ENCODE measurements at regions not wholly inside any gene's neighbourhood (a gene's known extent, or its start where the extent isn't known, plus 50 kb on each side); places are given as distances from the start of the nearest gene placed in this dataset.

DNA sequence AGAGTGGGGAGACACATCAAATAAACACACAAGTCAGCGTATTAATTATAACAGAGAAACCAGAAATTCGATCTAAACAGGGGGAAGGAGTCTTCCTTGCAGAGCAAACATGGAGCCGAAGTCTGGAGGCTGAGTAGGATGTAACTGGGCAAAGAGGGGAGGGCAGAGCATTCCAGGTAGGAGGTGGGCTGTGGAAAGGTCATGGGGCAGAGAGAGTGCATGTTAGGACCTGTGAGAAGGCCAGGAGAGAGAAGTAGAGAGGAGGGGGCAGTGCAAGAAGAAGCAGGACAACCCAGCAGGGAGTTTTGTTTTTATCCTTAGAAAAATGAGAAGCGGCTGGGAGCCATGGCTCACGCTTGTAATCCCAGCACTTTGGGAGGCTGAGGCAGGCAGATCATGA lies 130.8 kb upstream of the GPR26 start:
- ATAC-seq (ENCODE audit: low read depth) (no peak), DNase-seq (ENCODE audit: low spot score) (no peak)
- H3K4me3 ChIP-seq (ENCODE audit: severe bottlenecking): no peak overlapping the region
- peaks cover 35% of the 10 kb centered on the region for H3K27me3 ChIP-seq (ENCODE audit: insufficient read depth, poor library complexity, severe bottlenecking)
- TF ChIP-seq, protein P1, sequence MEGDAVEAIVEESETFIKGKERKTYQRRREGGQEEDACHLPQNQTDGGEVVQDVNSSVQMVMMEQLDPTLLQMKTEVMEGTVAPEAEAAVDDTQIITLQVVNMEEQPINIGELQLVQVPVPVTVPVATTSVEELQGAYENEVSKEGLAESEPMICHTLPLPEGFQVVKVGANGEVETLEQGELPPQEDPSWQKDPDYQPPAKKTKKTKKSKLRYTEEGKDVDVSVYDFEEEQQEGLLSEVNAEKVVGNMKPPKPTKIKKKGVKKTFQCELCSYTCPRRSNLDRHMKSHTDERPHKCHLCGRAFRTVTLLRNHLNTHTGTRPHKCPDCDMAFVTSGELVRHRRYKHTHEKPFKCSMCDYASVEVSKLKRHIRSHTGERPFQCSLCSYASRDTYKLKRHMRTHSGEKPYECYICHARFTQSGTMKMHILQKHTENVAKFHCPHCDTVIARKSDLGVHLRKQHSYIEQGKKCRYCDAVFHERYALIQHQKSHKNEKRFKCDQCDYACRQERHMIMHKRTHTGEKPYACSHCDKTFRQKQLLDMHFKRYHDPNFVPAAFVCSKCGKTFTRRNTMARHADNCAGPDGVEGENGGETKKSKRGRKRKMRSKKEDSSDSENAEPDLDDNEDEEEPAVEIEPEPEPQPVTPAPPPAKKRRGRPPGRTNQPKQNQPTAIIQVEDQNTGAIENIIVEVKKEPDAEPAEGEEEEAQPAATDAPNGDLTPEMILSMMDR (IDR thresholded peaks at IDR 0.05; ENCODE audit: poor library complexity, severe bottlenecking): no peak
- no peaks in the 10 kb centered on the region for H3K9me3 ChIP-seq (ENCODE audit: severe bottlenecking)
- no peaks in the 10 kb centered on the region for H3K36me3 ChIP-seq (ENCODE audit: low read depth)
- H3K27ac ChIP-seq (ENCODE audit: poor library complexity, severe bottlenecking): no peak overlapping the region
- H3K4me1 ChIP-seq (ENCODE audit: insufficient read depth, poor library complexity, severe bottlenecking): no peaks in the 10 kb centered on the region

DNA sequence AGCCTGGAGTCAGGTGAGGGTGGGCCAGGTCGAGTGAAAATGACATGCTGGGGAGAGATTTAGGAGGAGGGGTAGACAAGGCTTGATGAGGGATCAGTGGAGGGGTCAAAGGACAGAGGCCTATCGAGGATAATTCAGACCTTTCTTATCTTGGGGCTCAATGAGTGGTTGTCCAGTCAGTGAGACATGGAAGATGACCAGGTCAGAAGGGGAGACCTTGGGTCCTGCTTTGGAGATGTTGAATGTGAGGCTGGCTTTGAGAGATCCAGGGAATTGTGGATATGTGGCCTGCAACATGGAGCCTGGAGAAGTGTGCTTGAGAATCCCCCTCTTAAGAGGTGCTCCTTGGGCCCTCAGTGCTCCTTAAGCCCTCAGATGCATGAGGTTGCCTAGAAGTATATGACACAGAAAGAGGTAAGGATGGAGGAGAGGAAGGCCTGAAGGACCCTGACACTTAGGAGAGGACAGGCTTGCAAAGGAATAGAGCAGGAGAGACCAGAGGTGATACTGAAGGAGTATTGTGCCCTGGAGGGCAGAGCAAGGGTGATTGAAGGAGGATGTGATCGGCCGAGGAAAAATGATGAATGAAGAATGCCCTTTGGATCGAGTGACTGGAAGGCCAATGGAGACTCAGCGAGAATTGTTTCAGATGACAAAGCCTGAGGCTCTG lies 129.8 kb upstream of the GPR26 start:
- H3K4me3 ChIP-seq (ENCODE audit: severe bottlenecking): no peak overlapping the region
- TF ChIP-seq, protein P1 (IDR thresholded peaks at IDR 0.05; ENCODE audit: poor library complexity, severe bottlenecking): no peak
- no peaks in the 10 kb centered on the region for H3K36me3 ChIP-seq (ENCODE audit: low read depth)
- no peak for ATAC-seq (ENCODE audit: low read depth)
- no peak overlapping the region for H3K27ac ChIP-seq (ENCODE audit: poor library complexity, severe bottlenecking)
- H3K4me1 ChIP-seq (ENCODE audit: insufficient read depth, poor library complexity, severe bottlenecking): no peaks in the 10 kb centered on the region
- peaks cover 39% of the 10 kb centered on the region for H3K27me3 ChIP-seq (ENCODE audit: insufficient read depth, poor library complexity, severe bottlenecking)
- DNase-seq (ENCODE audit: low spot score): no peak
- no peaks in the 10 kb centered on the region for H3K9me3 ChIP-seq (ENCODE audit: severe bottlenecking)

DNA sequence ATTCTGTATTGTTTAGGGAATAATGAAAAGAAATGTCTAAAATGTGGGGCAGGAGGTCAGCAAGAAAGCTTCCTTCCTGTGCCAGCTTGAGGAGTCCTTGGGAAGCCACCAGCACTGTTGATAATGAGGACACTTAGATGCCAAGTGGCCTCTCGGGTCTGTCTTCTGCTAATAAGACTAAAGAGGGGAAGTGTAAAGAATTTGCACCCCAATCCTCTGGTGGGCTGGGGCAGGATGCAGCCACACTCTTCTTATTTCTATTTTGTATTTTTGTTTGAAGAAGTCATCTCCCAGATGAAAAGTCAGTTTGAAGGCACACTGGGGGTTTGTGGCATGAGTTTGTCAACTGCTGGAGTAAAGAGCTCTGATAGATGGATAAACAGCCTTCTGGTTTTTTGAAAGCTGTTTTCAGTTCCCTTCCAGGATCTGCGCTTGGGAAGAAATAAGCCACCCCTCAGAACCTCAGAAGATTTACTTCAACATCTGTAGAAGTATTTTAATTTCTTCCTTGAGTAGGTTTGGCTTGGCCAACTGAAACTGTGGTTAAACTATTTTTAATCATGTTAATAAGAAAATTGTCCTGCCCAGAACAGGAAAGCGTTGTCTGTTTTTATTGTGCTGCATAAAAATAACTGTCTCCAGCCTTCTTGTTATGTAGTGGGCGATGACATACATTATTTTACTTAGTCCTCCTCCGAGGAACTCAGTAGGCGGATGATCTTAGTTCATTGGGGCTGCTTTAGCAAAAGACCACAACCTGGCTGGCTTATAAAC lies 128.8 kb upstream of the GPR26 start:
- DNase-seq (ENCODE audit: low spot score) (no peak), ATAC-seq (ENCODE audit: low read depth) (no peak)
- H3K27ac ChIP-seq (ENCODE audit: poor library complexity, severe bottlenecking): no peak overlapping the region
- H3K4me1 ChIP-seq (ENCODE audit: insufficient read depth, poor library complexity, severe bottlenecking): no peaks in the 10 kb centered on the region
- no peaks in the 10 kb centered on the region for H3K36me3 ChIP-seq (ENCODE audit: low read depth)
- H3K4me3 ChIP-seq (ENCODE audit: severe bottlenecking): no peak overlapping the region
- H3K27me3 ChIP-seq (ENCODE audit: insufficient read depth, poor library complexity, severe bottlenecking): peaks cover 44% of the 10 kb centered on the region
- TF ChIP-seq, protein P1 (IDR thresholded peaks at IDR 0.05; ENCODE audit: poor library complexity, severe bottlenecking): no peak
- no peaks in the 10 kb centered on the region for H3K9me3 ChIP-seq (ENCODE audit: severe bottlenecking)

DNA sequence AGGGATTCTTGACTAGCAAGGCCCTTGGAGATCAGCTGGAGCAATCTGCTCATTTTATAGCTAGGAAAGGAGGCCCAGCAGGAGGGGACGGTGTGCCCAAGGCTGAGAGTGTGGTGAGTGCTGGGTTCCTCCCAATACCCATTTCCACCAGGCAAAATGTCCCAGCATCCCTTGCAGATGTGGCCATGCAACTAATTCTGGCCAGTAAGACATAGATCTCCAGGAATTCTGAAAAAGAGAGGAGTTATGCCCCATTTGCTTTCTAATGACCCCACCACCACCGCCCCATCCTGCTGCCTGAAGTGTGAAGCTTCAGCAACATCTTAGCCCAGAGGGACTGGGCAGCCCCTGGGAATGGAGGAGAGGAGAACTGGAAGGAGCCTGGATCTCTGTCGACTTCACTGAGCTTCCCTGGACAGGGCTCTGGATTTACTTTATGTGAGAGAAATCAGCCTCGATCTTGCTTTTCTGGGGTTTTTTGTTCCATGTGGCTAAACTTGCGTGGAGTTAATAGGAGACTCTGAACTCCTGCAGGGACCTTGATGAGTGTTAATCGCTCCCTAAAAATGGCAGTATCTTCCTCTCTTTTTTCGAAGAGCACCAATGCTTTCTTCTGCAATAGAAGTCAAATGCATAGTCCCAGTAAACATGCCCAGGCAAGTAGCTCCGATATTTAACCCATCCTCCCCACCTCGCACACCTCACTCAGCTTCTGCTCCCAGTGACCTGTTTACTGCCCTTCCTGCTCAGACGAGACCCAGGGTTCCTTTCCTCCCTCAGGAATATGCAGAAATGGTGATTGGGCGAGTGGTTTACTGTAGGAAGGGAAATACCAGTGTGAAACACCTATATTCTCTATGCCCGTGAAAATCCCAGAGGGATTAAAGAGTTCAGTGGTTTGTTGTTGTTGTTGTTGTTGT lies 127.5 kb upstream of the GPR26 start:
- no peaks in the 10 kb centered on the region for H3K4me1 ChIP-seq (ENCODE audit: insufficient read depth, poor library complexity, severe bottlenecking)
- no peaks in the 10 kb centered on the region for H3K9me3 ChIP-seq (ENCODE audit: severe bottlenecking)
- ATAC-seq (ENCODE audit: low read depth): no peak
- TF ChIP-seq, protein P1 (IDR thresholded peaks at IDR 0.05; ENCODE audit: poor library complexity, severe bottlenecking): no peak
- peaks cover 36% of the 10 kb centered on the region for H3K27me3 ChIP-seq (ENCODE audit: insufficient read depth, poor library complexity, severe bottlenecking)
- DNase-seq (ENCODE audit: low spot score): no peak
- H3K36me3 ChIP-seq (ENCODE audit: low read depth): no peaks in the 10 kb centered on the region
- H3K27ac ChIP-seq (ENCODE audit: poor library complexity, severe bottlenecking): no peak overlapping the region
- H3K4me3 ChIP-seq (ENCODE audit: severe bottlenecking): no peak overlapping the region
